Thyroid gland (tissue), 4 donors: ENCODE measurements at regions not wholly inside any gene's neighbourhood (a gene's known extent, or its start where the extent isn't known, plus 50 kb on each side); places are given as distances from the start of the nearest gene placed in this dataset.

Source experiments
- POLR2A ChIP-seq, 2 donors: fragments of 450-650 bp; IDR thresholded peaks; one replicate each; pipeline ENCODE4 v1.6.1; 2017; ENCODE audit warnings: antibody characterized with exemption in 2 of 2, mild to moderate bottlenecking in 2 of 2, moderate library complexity in 1 of 2
- TF ChIP-seq, protein P1 (sequence below), 6 experiments: fragments of 200-600 bp in 3 of 6; fragments of 450-650 bp in 3 of 6; sonication (generic) in 3 of 6; IDR thresholded peaks; one replicate each; pipeline ENCODE4 v1.5.1; 2016 to 2019; ENCODE audit warnings: antibody characterized with exemption in 6 of 6, mild to moderate bottlenecking in 2 of 6, inconsistent platforms in 1 of 6, moderate library complexity in 1 of 6

DNA sequence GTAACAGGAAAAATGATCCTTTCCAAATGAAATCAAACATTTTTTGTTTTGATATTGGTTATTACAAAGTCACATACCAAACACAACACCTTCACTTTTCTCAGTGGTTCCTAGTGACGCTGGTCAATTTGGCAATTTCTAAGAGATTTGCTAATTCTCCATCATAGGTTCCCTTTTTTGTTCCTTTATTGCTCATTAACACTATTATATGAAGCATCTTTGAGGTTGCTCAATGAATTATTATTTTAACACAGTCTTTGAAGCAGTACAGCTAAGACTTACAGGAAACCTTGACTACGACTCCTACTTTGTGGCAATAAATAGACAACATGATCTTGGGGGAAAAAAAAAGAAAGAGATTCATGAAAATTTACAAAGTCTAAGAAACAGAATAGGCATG is 152.2 kb upstream of the VRK2 start:
- TF ChIP-seq, protein P1, sequence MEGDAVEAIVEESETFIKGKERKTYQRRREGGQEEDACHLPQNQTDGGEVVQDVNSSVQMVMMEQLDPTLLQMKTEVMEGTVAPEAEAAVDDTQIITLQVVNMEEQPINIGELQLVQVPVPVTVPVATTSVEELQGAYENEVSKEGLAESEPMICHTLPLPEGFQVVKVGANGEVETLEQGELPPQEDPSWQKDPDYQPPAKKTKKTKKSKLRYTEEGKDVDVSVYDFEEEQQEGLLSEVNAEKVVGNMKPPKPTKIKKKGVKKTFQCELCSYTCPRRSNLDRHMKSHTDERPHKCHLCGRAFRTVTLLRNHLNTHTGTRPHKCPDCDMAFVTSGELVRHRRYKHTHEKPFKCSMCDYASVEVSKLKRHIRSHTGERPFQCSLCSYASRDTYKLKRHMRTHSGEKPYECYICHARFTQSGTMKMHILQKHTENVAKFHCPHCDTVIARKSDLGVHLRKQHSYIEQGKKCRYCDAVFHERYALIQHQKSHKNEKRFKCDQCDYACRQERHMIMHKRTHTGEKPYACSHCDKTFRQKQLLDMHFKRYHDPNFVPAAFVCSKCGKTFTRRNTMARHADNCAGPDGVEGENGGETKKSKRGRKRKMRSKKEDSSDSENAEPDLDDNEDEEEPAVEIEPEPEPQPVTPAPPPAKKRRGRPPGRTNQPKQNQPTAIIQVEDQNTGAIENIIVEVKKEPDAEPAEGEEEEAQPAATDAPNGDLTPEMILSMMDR (IDR thresholded peaks at IDR 0.05) = no peak
- TF ChIP-seq POLR2A (IDR thresholded peaks at IDR 0.05) = no peak
